Vagina (tissue), 2 donors: ENCODE measurements at regions not wholly inside any gene's neighbourhood (a gene's known extent, or its start where the extent isn't known, plus 50 kb on each side); places are given as distances from the start of the nearest gene placed in this dataset.

ENCODE experiments used
- DNase-seq, 2 donors: peaks; one replicate each; pipeline ENCODE4 v3.0.0-alpha.2; 2017; ENCODE audit errors: extremely low spot score in 2 of 2
- H3K27ac ChIP-seq: fragments of 200-600 bp; sonication (generic); one replicate; pipeline ENCODE4 v1.5.1; 2019
- H3K27me3 ChIP-seq: fragments of 200-600 bp; sonication (generic); one replicate; pipeline ENCODE4 v1.5.1; 2019
- H3K36me3 ChIP-seq, 2 donors: fragments of 200-600 bp; sonication (generic); one replicate each; pipeline ENCODE4 v1.5.1; 2017 to 2019
- H3K4me1 ChIP-seq: fragments of 200-600 bp; sonication (generic); one replicate; pipeline ENCODE4 v1.5.1; 2019
- H3K4me3 ChIP-seq, 2 donors: fragments of 200-600 bp; sonication (generic); 1 replicate in 1 of 2; 2 replicates in 1 of 2; pipeline ENCODE4 v1.5.1; 2016 to 2019
- H3K9me3 ChIP-seq: fragments of 200-600 bp; sonication (generic); one replicate; pipeline ENCODE4 v1.5.1; 2019
- CTCF ChIP-seq, 3 experiments: fragments of 450-650 bp in 2 of 3; fragments of 200-600 bp in 1 of 3; sonication (generic) in 1 of 3; IDR thresholded peaks; one replicate each; pipeline ENCODE4 v1.5.1; 2017 to 2019; ENCODE audit warnings: antibody characterized with exemption in 3 of 3, mild to moderate bottlenecking in 2 of 3, moderate library complexity in 2 of 3
- POLR2A ChIP-seq, 2 donors: fragments of 450-650 bp; IDR thresholded peaks; one replicate each; pipeline ENCODE4 v1.6.1; 2017; ENCODE audit warnings: antibody characterized with exemption in 2 of 2, mild to moderate bottlenecking in 2 of 2, moderate library complexity in 2 of 2
- POLR2AphosphoS5 ChIP-seq, 2 donors: sonication (generic); formaldehyde crosslinking; IDR thresholded peaks; one replicate each; pipeline ENCODE4 v1.9.0; 2017; ENCODE audit warnings: antibody characterized with exemption in 2 of 2, mild to moderate bottlenecking in 2 of 2, low read depth in 1 of 2; ENCODE audit not compliant: insufficient read depth in 1 of 2
- intact Hi-C: fragments of 100-400 bp; cut with DNase I; formaldehyde crosslinking; loops from one replicate; pipeline ENCODE4 v1.15.1; 2023

- H3K27me3 ChIP-seq, result no peaks in the 10 kb centered on the region
- H3K9me3 ChIP-seq, result no peaks in the 10 kb centered on the region
- no peaks in the 10 kb centered on the region for H3K4me1 ChIP-seq
- TF ChIP-seq POLR2A (IDR thresholded peaks at IDR 0.05) (no peak), POLR2AphosphoS5 (IDR thresholded peaks at IDR 0.05; ENCODE audit: insufficient read depth in 1 of 2, low read depth in 1 of 2) (no peak), CTCF (IDR thresholded peaks at IDR 0.05) (no peak)
- intact Hi-C loops, result no loop called here
- no peak for DNase-seq
- no peak overlapping the region for H3K27ac ChIP-seq
- H3K36me3 ChIP-seq, result no peaks in the 10 kb centered on the region
- H3K4me3 ChIP-seq, result no peak overlapping the region
These were observed 367.6 kb upstream of the NDN start for GRCh38 chr15:24054547-24055245.

- no peak for TF ChIP-seq POLR2A (IDR thresholded peaks at IDR 0.05)
- TF ChIP-seq CTCF (IDR thresholded peaks at IDR 0.05), result no peak
- TF ChIP-seq POLR2AphosphoS5 (IDR thresholded peaks at IDR 0.05; ENCODE audit: insufficient read depth in 1 of 2, low read depth in 1 of 2), result no peak
- intact Hi-C loops, result no loop called here
- Histone ChIP-seq H3K4me3 (no peak overlapping the region), H3K27ac (no peak overlapping the region), H3K4me1 (no peaks in the 10 kb centered on the region), H3K27me3 (no peaks in the 10 kb centered on the region), H3K9me3 (no peaks in the 10 kb centered on the region), H3K36me3 (no peaks in the 10 kb centered on the region)
- no peak for DNase-seq
These were observed 380.8 kb upstream of the NDN start for GRCh38 chr15:24067733-24068501.

GRCh38 chr15:24075420-24076089 is 388.4 kb upstream of the NDN start:
- Histone ChIP-seq H3K36me3 (no peaks in the 10 kb centered on the region), H3K27ac (no peak overlapping the region), H3K4me1 (no peaks in the 10 kb centered on the region), H3K27me3 (no peaks in the 10 kb centered on the region), H3K9me3 (no peaks in the 10 kb centered on the region), H3K4me3 (no peak overlapping the region)
- TF ChIP-seq CTCF (IDR thresholded peaks at IDR 0.05), result no peak
- DNase-seq, result no peak
- intact Hi-C loops, result no loop called here

- no peak overlapping the region for H3K4me3 ChIP-seq
- TF ChIP-seq POLR2AphosphoS5 (IDR thresholded peaks at IDR 0.05; ENCODE audit: insufficient read depth in 1 of 2, low read depth in 1 of 2) (no peak), POLR2A (IDR thresholded peaks at IDR 0.05) (no peak), CTCF (IDR thresholded peaks at IDR 0.05) (no peak)
- no peak for DNase-seq
- no peaks in the 10 kb centered on the region for H3K36me3 ChIP-seq
- no peaks in the 10 kb centered on the region for H3K9me3 ChIP-seq
- intact Hi-C loops, result no loop called here
- H3K27me3 ChIP-seq, result no peaks in the 10 kb centered on the region
- H3K4me1 ChIP-seq, result no peaks in the 10 kb centered on the region
- no peak overlapping the region for H3K27ac ChIP-seq
These were observed 389.1 kb upstream of the NDN start for GRCh38 chr15:24076090-24076784.
